ENCODE measurements at regions not wholly inside any gene's neighbourhood (a gene's known extent, or its start where the extent isn't known, plus 50 kb on each side); places are given as distances from the start of the nearest gene placed in this dataset.

- TF ChIP-seq POU6F1 (CRISPR knock-in tag; IDR thresholded peaks at IDR 0.05; ENCODE audit: borderline replicate concordance, low read depth): no peak
- TF ChIP-seq BACH2 (CRISPR knock-in tag; IDR thresholded peaks at IDR 0.05; ENCODE audit: borderline replicate concordance): no peak
- TF ChIP-seq CSRNP3 (CRISPR knock-in tag; IDR thresholded peaks at IDR 0.05): no peak
- no peak for TF ChIP-seq CSDC2 (CRISPR knock-in tag; IDR thresholded peaks at IDR 0.05)
- no peak for TF ChIP-seq ZFP30 (CRISPR knock-in tag; IDR thresholded peaks at IDR 0.05)
- TF ChIP-seq, protein P1, sequence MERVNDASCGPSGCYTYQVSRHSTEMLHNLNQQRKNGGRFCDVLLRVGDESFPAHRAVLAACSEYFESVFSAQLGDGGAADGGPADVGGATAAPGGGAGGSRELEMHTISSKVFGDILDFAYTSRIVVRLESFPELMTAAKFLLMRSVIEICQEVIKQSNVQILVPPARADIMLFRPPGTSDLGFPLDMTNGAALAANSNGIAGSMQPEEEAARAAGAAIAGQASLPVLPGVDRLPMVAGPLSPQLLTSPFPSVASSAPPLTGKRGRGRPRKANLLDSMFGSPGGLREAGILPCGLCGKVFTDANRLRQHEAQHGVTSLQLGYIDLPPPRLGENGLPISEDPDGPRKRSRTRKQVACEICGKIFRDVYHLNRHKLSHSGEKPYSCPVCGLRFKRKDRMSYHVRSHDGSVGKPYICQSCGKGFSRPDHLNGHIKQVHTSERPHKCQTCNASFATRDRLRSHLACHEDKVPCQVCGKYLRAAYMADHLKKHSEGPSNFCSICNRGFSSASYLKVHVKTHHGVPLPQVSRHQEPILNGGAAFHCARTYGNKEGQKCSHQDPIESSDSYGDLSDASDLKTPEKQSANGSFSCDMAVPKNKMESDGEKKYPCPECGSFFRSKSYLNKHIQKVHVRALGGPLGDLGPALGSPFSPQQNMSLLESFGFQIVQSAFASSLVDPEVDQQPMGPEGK (CRISPR knock-in tag; IDR thresholded peaks at IDR 0.05; ENCODE audit: borderline replicate concordance): no peak
- TF ChIP-seq, protein P2, sequence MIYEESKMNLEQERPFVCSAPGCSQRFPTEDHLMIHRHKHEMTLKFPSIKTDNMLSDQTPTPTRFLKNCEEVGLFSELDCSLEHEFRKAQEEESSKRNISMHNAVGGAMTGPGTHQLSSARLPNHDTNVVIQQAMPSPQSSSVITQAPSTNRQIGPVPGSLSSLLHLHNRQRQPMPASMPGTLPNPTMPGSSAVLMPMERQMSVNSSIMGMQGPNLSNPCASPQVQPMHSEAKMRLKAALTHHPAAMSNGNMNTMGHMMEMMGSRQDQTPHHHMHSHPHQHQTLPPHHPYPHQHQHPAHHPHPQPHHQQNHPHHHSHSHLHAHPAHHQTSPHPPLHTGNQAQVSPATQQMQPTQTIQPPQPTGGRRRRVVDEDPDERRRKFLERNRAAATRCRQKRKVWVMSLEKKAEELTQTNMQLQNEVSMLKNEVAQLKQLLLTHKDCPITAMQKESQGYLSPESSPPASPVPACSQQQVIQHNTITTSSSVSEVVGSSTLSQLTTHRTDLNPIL (CRISPR knock-in tag; IDR thresholded peaks at IDR 0.05; ENCODE audit: low read depth): no peak
- TF ChIP-seq ESRRG (CRISPR knock-in tag; IDR thresholded peaks at IDR 0.05): no peak
- no peak for TF ChIP-seq RARB (CRISPR knock-in tag; IDR thresholded peaks at IDR 0.05)
- TF ChIP-seq ARNTL (CRISPR knock-in tag; IDR thresholded peaks at IDR 0.05; ENCODE audit: borderline replicate concordance, low read depth): no peak
- no peak for TF ChIP-seq ZNF8 (CRISPR knock-in tag; IDR thresholded peaks at IDR 0.05)
- TF ChIP-seq PPARA (CRISPR knock-in tag; IDR thresholded peaks at IDR 0.05; ENCODE audit: borderline replicate concordance): no peak
- TF ChIP-seq ISL1 (CRISPR knock-in tag; IDR thresholded peaks at IDR 0.05): no peak
- no peak for ATAC-seq
Observed at GRCh38 chr11:81222491-81222890, 1511.2 kb downstream of the FAM181B start.

DNA sequence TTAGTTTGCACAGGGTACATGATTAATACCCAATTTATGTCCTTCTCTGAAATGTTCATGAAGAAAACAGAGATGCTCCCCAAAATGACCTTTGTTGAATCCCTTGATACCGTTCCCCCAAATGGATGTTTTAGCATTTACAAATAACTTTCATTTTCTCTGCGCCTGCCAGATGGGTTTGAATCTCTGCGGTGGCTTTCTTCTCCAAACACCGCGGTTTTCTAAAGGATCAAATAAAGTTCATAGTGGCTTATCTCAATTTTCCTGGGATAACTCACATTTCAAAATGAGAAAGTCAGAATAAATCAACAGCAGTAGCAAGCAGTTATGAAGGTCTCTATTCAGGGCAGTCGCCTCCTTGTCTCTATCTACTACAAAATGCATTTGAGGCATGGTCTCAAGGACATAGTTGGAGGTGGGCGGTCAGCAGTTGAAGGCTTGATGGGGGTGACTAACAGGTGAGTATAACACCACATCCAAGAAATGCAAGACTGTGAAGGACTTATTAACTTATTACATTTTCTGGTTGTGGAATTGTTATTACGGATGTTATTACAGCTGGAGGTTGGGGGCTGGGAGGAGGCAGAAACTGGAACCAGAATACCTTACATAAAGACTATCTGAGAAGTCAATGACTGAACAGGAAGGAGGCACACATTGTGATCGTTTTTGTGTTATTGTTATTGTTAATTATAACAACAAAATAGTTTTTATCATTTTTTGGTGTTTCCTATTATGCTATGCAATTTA is 1513.3 kb downstream of the FAM181B start:
- TF ChIP-seq ISL1 (CRISPR knock-in tag; IDR thresholded peaks at IDR 0.05) (no peak), TCF4 (CRISPR knock-in tag; IDR thresholded peaks at IDR 0.05; ENCODE audit: borderline replicate concordance) (no peak), ZC3H10 (CRISPR knock-in tag; IDR thresholded peaks at IDR 0.05) (no peak), CSDC2 (CRISPR knock-in tag; IDR thresholded peaks at IDR 0.05) (no peak)
- TF ChIP-seq, protein P1 (CRISPR knock-in tag; IDR thresholded peaks at IDR 0.05; ENCODE audit: borderline replicate concordance): no peak
- no peak for ATAC-seq

- no peak for ATAC-seq
- TF ChIP-seq CSDC2 (CRISPR knock-in tag; IDR thresholded peaks at IDR 0.05) (no peak), POU6F1 (CRISPR knock-in tag; IDR thresholded peaks at IDR 0.05; ENCODE audit: borderline replicate concordance, low read depth) (no peak), OSR1 (CRISPR knock-in tag; IDR thresholded peaks at IDR 0.05) (no peak), CSRNP3 (CRISPR knock-in tag; IDR thresholded peaks at IDR 0.05) (no peak)
Observed at GRCh38 chr11:81219661-81220060, 1514.0 kb downstream of the FAM181B start.

Data from SK-N-SH treated with all-trans-retinoic acid at 6 μM for 48 hours (cell line).